GM13976 (cell line): ENCODE measurements at regions not wholly inside any gene's neighbourhood (a gene's known extent, or its start where the extent isn't known, plus 50 kb on each side); places are given as distances from the start of the nearest gene placed in this dataset.

Experiments used
- DNase-seq: peaks from one replicate; pipeline ENCODE4 v3.0.0; 2012; ENCODE audit warnings: low spot score
- in situ Hi-C: fragments of 300-500 bp; cut with MboI; formaldehyde crosslinking; loops from one replicate; pipeline ENCODE4 v1.12.0; 2022; ENCODE audit warnings: low sequenced_read_pairs, mixed read lengths, inconsistent platforms; ENCODE audit not compliant: unreplicated experiment
- TF ChIP-seq, protein P1 (sequence below): IDR thresholded peaks from 2 replicates; pipeline ENCODE4 v1.5.1; 2012; ENCODE audit warnings: borderline replicate concordance, mild to moderate bottlenecking; ENCODE audit not compliant: insufficient read depth; ENCODE audit errors: extremely low read depth, missing control alignments, control extremely low read depth

GRCh38 chr22:49155770-49156580, 671.7 kb downstream of the BRD1 start:
- TF ChIP-seq, protein P1, sequence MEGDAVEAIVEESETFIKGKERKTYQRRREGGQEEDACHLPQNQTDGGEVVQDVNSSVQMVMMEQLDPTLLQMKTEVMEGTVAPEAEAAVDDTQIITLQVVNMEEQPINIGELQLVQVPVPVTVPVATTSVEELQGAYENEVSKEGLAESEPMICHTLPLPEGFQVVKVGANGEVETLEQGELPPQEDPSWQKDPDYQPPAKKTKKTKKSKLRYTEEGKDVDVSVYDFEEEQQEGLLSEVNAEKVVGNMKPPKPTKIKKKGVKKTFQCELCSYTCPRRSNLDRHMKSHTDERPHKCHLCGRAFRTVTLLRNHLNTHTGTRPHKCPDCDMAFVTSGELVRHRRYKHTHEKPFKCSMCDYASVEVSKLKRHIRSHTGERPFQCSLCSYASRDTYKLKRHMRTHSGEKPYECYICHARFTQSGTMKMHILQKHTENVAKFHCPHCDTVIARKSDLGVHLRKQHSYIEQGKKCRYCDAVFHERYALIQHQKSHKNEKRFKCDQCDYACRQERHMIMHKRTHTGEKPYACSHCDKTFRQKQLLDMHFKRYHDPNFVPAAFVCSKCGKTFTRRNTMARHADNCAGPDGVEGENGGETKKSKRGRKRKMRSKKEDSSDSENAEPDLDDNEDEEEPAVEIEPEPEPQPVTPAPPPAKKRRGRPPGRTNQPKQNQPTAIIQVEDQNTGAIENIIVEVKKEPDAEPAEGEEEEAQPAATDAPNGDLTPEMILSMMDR, result no peak
- in situ Hi-C loops, result no loop called here
- DNase-seq, result no peak

- DNase-seq, result no peak
- in situ Hi-C loops, result no loop called here
- TF ChIP-seq, protein P1, result no peak
These were observed 672.5 kb downstream of the BRD1 start for GRCh38 chr22:49155039-49155769.

DNA sequence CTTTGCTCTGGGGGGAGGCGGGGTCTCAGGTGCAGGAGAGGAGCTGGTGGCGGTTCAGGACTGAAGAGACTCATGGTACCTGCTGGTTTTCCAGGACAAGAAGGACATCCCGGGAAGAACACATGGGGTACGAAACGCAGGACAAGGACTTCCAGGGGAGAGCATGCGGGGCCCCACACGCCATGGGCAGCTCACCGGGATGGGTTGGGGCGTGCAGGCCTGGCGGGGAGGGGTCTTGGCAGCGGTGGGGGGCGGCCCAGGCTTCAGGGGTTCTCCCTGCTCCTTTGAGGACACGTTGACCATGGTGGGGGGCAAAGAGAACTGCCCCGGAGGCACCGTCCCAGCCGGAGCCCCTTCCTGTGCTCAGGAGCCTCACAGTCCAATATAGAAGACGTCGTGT, 673.2 kb downstream of the BRD1 start:
- no peak for DNase-seq
- TF ChIP-seq, protein P1, result no peak
- in situ Hi-C loops, result no loop called here

DNA sequence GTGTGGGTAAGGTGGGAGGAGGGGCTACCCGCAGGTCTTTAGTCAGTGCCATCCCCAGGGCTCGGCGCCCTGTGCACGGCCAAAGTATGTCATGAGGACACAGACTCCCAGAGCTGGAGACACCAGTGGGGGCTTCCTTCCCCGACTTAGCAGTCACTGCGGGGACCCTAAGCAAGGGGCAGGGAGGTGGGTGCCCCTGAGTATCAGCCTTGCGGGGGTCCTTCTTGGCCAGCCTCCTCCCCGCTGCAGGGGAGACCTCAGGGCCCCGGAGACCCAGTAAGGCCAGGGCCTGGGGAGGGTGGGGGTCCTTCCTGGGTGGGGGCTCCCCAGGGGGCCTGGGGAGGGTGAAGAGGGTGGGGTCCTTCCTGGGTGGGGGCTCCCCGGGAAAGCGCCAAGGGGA, 673.8 kb downstream of the BRD1 start:
- no peak for DNase-seq
- in situ Hi-C loops, result no loop called here
- TF ChIP-seq, protein P1, result no peak

GRCh38 chr22:49152939-49153770, 674.5 kb downstream of the BRD1 start:
- in situ Hi-C loops, result no loop called here
- TF ChIP-seq, protein P1, result no peak
- no peak for DNase-seq
